Endodermal cell (in vitro differentiated cells): ENCODE measurements at regions not wholly inside any gene's neighbourhood (a gene's known extent, or its start where the extent isn't known, plus 50 kb on each side); places are given as distances from the start of the nearest gene placed in this dataset.
"Not testable (repeated sequence)": the region's sequence is repeated elsewhere in the genome, so short reads cannot be mapped to it uniquely, and the experiment has no call there.

Experiments
- DNase-seq: peaks from one replicate; pipeline ENCODE4 v3.0.0-alpha.2; 2017
- H3K27ac ChIP-seq: 2 replicates; pipeline ENCODE4 v1.5.1; 2013; ENCODE audit warnings: mild to moderate bottlenecking, low read depth, low read length, moderate library complexity
- H3K27me3 ChIP-seq: 2 replicates; pipeline ENCODE4 v1.6.1; 2013; ENCODE audit warnings: mild to moderate bottlenecking, low read length, moderate library complexity; ENCODE audit not compliant: insufficient read depth, control insufficient read depth, poor library complexity, severe bottlenecking
- H3K36me3 ChIP-seq: 2 replicates; pipeline ENCODE4 v1.7.0; 2013; ENCODE audit warnings: mild to moderate bottlenecking, low read length, moderate library complexity; ENCODE audit not compliant: control insufficient read depth, insufficient read depth
- H3K4me1 ChIP-seq: one replicate; pipeline ENCODE4 v1.7.0; 2013; ENCODE audit warnings: low read length; ENCODE audit not compliant: control insufficient read depth, insufficient read depth
- H3K4me3 ChIP-seq: 2 replicates; pipeline ENCODE4 v1.5.1; 2013; ENCODE audit warnings: mild to moderate bottlenecking, low read length, moderate library complexity
- H3K9ac ChIP-seq: 2 replicates; pipeline ENCODE4 v1.6.1; 2013; ENCODE audit warnings: mild to moderate bottlenecking, low read length, moderate library complexity; ENCODE audit not compliant: poor library complexity, severe bottlenecking; ENCODE audit errors: extremely low read depth
- H3K9me3 ChIP-seq: 2 replicates; pipeline ENCODE4 v1.6.1; 2013; ENCODE audit warnings: mild to moderate bottlenecking, low read length, moderate library complexity; ENCODE audit not compliant: control insufficient read depth
- H3K27ac Mint-ChIP-seq: 2 replicates; pipeline ENCODE4 v1.8.0; 2020; ENCODE audit warnings: mixed read lengths
- H3K27me3 Mint-ChIP-seq: 2 replicates; pipeline ENCODE4 v1.8.0; 2021; ENCODE audit warnings: mild to moderate bottlenecking, mixed read lengths; ENCODE audit not compliant: insufficient read depth
- H3K36me3 Mint-ChIP-seq: 2 replicates; pipeline ENCODE4 v1.8.0; 2020; ENCODE audit warnings: low read depth, mixed read lengths
- H3K4me1 Mint-ChIP-seq: 2 replicates; pipeline ENCODE4 v1.8.0; 2020; ENCODE audit warnings: mixed read lengths
- H3K4me3 Mint-ChIP-seq: 2 replicates; pipeline ENCODE4 v1.8.0; 2020; ENCODE audit warnings: mild to moderate bottlenecking, moderate library complexity, mixed read lengths
- H3K9me3 Mint-ChIP-seq: 2 replicates; pipeline ENCODE4 v1.8.0; 2020; ENCODE audit warnings: mild to moderate bottlenecking, mixed read lengths
- WGBS, 2 experiments: methylation state at CpG; one replicate each; pipeline versions ENCODE4 v1.1.5 to v1.1.7; 2013; ENCODE audit warnings: missing lambda C conversion rate in 2 of 2, mixed read lengths in 1 of 2; ENCODE audit not compliant: insufficient coverage in 1 of 2, insufficient read length in 1 of 2; 5-methylcytosine and 5-hydroxymethylcytosine counted together
- TF ChIP-seq, protein P1 (sequence below): fragments of 200-600 bp; sonication (generic); conservative IDR thresholded peaks from 2 replicates; pipeline ENCODE4 v1.5.0; 2021; ENCODE audit warnings: antibody characterized with exemption, mild to moderate bottlenecking

DNA sequence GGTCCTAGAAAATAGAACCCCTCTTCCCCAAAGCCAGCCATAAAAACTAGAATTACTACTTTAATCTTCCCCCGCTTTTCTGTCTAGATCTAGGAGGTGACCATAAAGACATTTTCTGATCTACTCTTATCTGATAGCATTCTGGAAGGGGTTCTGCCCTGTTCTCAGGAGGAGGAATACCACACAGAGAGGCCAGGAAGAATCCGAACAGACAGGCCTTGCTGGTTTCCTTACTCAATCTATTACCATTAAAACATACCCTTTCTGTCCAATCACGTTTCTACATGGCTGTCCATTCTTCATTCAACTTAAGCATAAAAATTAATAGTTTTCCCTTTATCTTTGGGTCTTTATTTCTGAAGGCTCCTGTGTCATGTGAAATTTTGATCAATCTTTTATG is 198.7 kb downstream of the GPAT3 start:
- TF ChIP-seq, protein P1, sequence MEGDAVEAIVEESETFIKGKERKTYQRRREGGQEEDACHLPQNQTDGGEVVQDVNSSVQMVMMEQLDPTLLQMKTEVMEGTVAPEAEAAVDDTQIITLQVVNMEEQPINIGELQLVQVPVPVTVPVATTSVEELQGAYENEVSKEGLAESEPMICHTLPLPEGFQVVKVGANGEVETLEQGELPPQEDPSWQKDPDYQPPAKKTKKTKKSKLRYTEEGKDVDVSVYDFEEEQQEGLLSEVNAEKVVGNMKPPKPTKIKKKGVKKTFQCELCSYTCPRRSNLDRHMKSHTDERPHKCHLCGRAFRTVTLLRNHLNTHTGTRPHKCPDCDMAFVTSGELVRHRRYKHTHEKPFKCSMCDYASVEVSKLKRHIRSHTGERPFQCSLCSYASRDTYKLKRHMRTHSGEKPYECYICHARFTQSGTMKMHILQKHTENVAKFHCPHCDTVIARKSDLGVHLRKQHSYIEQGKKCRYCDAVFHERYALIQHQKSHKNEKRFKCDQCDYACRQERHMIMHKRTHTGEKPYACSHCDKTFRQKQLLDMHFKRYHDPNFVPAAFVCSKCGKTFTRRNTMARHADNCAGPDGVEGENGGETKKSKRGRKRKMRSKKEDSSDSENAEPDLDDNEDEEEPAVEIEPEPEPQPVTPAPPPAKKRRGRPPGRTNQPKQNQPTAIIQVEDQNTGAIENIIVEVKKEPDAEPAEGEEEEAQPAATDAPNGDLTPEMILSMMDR = no peak
- no peak overlapping the region for H3K4me3 Mint-ChIP-seq
- 81 to 90% methylated on average over 3 of the region's 3 CpGs for WGBS, 2 experiments
- H3K4me1 Mint-ChIP-seq = no peaks in the 10 kb centered on the region
- H3K4me1 ChIP-seq = no peaks in the 10 kb centered on the region
- no peaks in the 10 kb centered on the region for H3K27me3 Mint-ChIP-seq
- no peak overlapping the region for H3K27ac ChIP-seq
- H3K36me3 Mint-ChIP-seq = no peaks in the 10 kb centered on the region
- H3K36me3 ChIP-seq = no peaks in the 10 kb centered on the region
- H3K4me3 ChIP-seq = no peak overlapping the region
- no peak for DNase-seq
- H3K9ac ChIP-seq = no peak overlapping the region
- no peaks in the 10 kb centered on the region for H3K27me3 ChIP-seq
- H3K9me3 Mint-ChIP-seq = peaks cover 7% of the 10 kb centered on the region
- no peak overlapping the region for H3K27ac Mint-ChIP-seq
- no peaks in the 10 kb centered on the region for H3K9me3 ChIP-seq

- no peak overlapping the region for H3K4me3 Mint-ChIP-seq
- H3K4me1 Mint-ChIP-seq = no peaks in the 10 kb centered on the region
- Histone ChIP-seq H3K27me3 (no peaks in the 10 kb centered on the region), H3K9ac (no peak overlapping the region), H3K9me3 (no peaks in the 10 kb centered on the region), H3K36me3 (no peaks in the 10 kb centered on the region), H3K4me3 (no peak overlapping the region), H3K27ac (no peak overlapping the region), H3K4me1 (no peaks in the 10 kb centered on the region)
- no peaks in the 10 kb centered on the region for H3K36me3 Mint-ChIP-seq
- peaks cover 9% of the 10 kb centered on the region for H3K9me3 Mint-ChIP-seq
- no peak for DNase-seq
- TF ChIP-seq, protein P1 = no peak
- no peak overlapping the region for H3K27ac Mint-ChIP-seq
- WGBS, 2 experiments = 88 to 100% methylated on average over 3 of the region's 3 CpGs
- no peaks in the 10 kb centered on the region for H3K27me3 Mint-ChIP-seq
Measured at GRCh38 chr4:83732114-83732635, 196.3 kb downstream of the GPAT3 start.

DNA sequence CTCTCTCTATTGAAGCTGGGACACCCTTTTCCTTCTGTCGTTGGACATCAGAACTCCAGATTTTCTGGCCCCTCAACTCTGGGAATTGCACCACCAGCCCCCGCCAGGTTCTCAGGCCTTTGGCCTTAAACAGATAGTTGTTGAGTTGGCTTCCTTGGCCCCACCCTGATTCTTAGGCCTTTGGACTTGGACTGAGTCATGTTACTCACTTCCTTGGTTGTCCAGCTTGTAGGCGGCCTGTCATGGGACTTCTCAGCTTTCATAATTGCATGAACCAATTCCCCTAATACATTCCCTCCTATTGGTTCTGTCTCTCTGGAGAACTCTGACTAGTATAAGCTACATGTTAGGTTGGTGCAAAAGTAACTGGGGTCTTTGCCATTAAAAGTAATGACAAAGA is 195.7 kb downstream of the GPAT3 start:
- H3K9me3 ChIP-seq = no peaks in the 10 kb centered on the region
- no peak overlapping the region for H3K27ac Mint-ChIP-seq

GRCh38 chr4:83730958-83731357 is 195.1 kb downstream of the GPAT3 start:
- H3K4me3 Mint-ChIP-seq, H3K36me3 Mint-ChIP-seq, H3K27ac Mint-ChIP-seq, H3K27me3 ChIP-seq, H3K27me3 Mint-ChIP-seq, H3K9me3 Mint-ChIP-seq, H3K36me3 ChIP-seq, H3K27ac ChIP-seq, DNase-seq, H3K4me1 ChIP-seq, H3K9me3 ChIP-seq, H3K4me3 ChIP-seq, H3K4me1 Mint-ChIP-seq, H3K9ac ChIP-seq: not testable (repeated sequence)
- 96% methylated on average over 3 of the region's 3 CpGs; no CpG with 5 or more reads in 1 of the 2 experiments for WGBS, 2 experiments

More for the DNA sequence above, 195.7 kb downstream of the GPAT3 start:
- Mint-ChIP-seq H3K4me3 (no peak overlapping the region), H3K36me3 (no peaks in the 10 kb centered on the region), H3K4me1 (no peaks in the 10 kb centered on the region), H3K9me3 (peaks cover 9% of the 10 kb centered on the region), H3K27me3 (no peaks in the 10 kb centered on the region)
- Histone ChIP-seq H3K27ac (no peak overlapping the region), H3K4me1 (no peaks in the 10 kb centered on the region), H3K27me3 (no peaks in the 10 kb centered on the region), H3K4me3 (no peak overlapping the region), H3K9ac (no peak overlapping the region), H3K36me3 (no peaks in the 10 kb centered on the region)
- TF ChIP-seq, protein P1 = no peak
- DNase-seq = no peak
- WGBS, 2 experiments = 92 to 100% methylated on average over 3 of the region's 3 CpGs
